SK-N-SH treated with all-trans-retinoic acid at 6 μM for 48 hours (cell line): ENCODE measurements at regions not wholly inside any gene's neighbourhood (a gene's known extent, or its start where the extent isn't known, plus 50 kb on each side); places are given as distances from the start of the nearest gene placed in this dataset.

ENCODE experiments used
- ATAC-seq: fragments of 200-7000 bp; cut with Tn5 transposase; 3 replicates; pipeline ENCODE4 v1.9.1; 2020; ENCODE audit warnings: mild to moderate bottlenecking, moderate library complexity
- ARNTL ChIP-seq: fragments of 450-650 bp; formaldehyde crosslinking; IDR thresholded peaks from 2 replicates; pipeline ENCODE4 v1.5.0; 2020; ENCODE audit warnings: low read depth, mild to moderate bottlenecking, moderate library complexity, borderline replicate concordance
- BACH2 ChIP-seq: fragments of 250-450 bp; sonication (Bioruptor Pico); IDR thresholded peaks from 2 replicates; pipeline ENCODE4 v1.9.0; 2021; ENCODE audit warnings: mild to moderate bottlenecking, borderline replicate concordance
- CREB5 ChIP-seq: fragments of 250-450 bp; sonication (Bioruptor Pico); IDR thresholded peaks from 2 replicates; pipeline ENCODE4 v1.5.1; 2020; ENCODE audit warnings: low read depth, mild to moderate bottlenecking, moderate library complexity
- CSDC2 ChIP-seq: fragments of 250-450 bp; sonication (Bioruptor Pico); IDR thresholded peaks from 2 replicates; pipeline ENCODE4 v1.5.0; 2020; ENCODE audit warnings: mild to moderate bottlenecking, moderate library complexity
- CSRNP3 ChIP-seq: fragments of 250-450 bp; sonication (Bioruptor Pico); IDR thresholded peaks from 2 replicates; pipeline ENCODE4 v1.5.1; 2021; ENCODE audit warnings: mild to moderate bottlenecking, moderate library complexity
- ESRRG ChIP-seq: fragments of 250-450 bp; sonication (Bioruptor Pico); IDR thresholded peaks from 2 replicates; pipeline ENCODE4 v1.6.1; 2021; ENCODE audit warnings: mild to moderate bottlenecking
- GLIS3 ChIP-seq: fragments of 250-450 bp; sonication (Bioruptor Pico); IDR thresholded peaks from 2 replicates; pipeline ENCODE4 v1.5.0; 2020; ENCODE audit warnings: mild to moderate bottlenecking, moderate library complexity
- ISL1 ChIP-seq: fragments of 250-450 bp; sonication (Bioruptor Pico); IDR thresholded peaks from 2 replicates; pipeline ENCODE4 v2.1.2; 2022; ENCODE audit warnings: mild to moderate bottlenecking, moderate library complexity
- OSR1 ChIP-seq: fragments of 250-450 bp; sonication (Bioruptor Pico); IDR thresholded peaks from 2 replicates; pipeline ENCODE4 v1.8.0; 2022; ENCODE audit warnings: moderate library complexity, mild to moderate bottlenecking, inconsistent platforms
- PATZ1 ChIP-seq: fragments of 250-450 bp; sonication (Bioruptor Pico); IDR thresholded peaks from 2 replicates; pipeline ENCODE4 v1.8.0; 2020; ENCODE audit warnings: mild to moderate bottlenecking, moderate library complexity, borderline replicate concordance
- POU6F1 ChIP-seq: fragments of 250-450 bp; sonication (Bioruptor Pico); IDR thresholded peaks from 2 replicates; pipeline ENCODE4 v1.8.0; 2021; ENCODE audit warnings: low read depth, mild to moderate bottlenecking, moderate library complexity, borderline replicate concordance
- PPARA ChIP-seq: fragments of 250-450 bp; sonication (Bioruptor Pico); IDR thresholded peaks from 2 replicates; pipeline ENCODE4 v1.5.0; 2020; ENCODE audit warnings: mild to moderate bottlenecking, borderline replicate concordance
- RARB ChIP-seq: fragments of 250-450 bp; sonication (Bioruptor Pico); IDR thresholded peaks from 2 replicates; pipeline ENCODE4 v1.8.0; 2021; ENCODE audit warnings: mild to moderate bottlenecking, moderate library complexity
- SNAI2 ChIP-seq: fragments of 250-450 bp; sonication (Bioruptor Pico); IDR thresholded peaks from 2 replicates; pipeline ENCODE4 v1.5.0; 2020; ENCODE audit warnings: mild to moderate bottlenecking, moderate library complexity
- TCF4 ChIP-seq: fragments of 250-450 bp; sonication (Bioruptor Pico); IDR thresholded peaks from 2 replicates; pipeline ENCODE4 v1.8.0; 2021; ENCODE audit warnings: mild to moderate bottlenecking, moderate library complexity, borderline replicate concordance
- TOX ChIP-seq: fragments of 250-450 bp; sonication (Bioruptor Pico); IDR thresholded peaks from 2 replicates; pipeline ENCODE4 v1.8.0; 2021; ENCODE audit warnings: mild to moderate bottlenecking, moderate library complexity, borderline replicate concordance
- TSHZ2 ChIP-seq: fragments of 250-450 bp; sonication (Bioruptor Pico); IDR thresholded peaks from 2 replicates; pipeline ENCODE4 v1.5.0; 2020; ENCODE audit warnings: mild to moderate bottlenecking, moderate library complexity
- ZC3H10 ChIP-seq: fragments of 250-450 bp; sonication (Bioruptor Pico); IDR thresholded peaks from 2 replicates; pipeline ENCODE4 v1.5.1; 2021; ENCODE audit warnings: mild to moderate bottlenecking, moderate library complexity
- ZFP3 ChIP-seq: fragments of 250-450 bp; sonication (Bioruptor Pico); IDR thresholded peaks from 2 replicates; pipeline ENCODE4 v1.5.0; 2020; ENCODE audit warnings: mild to moderate bottlenecking, moderate library complexity
- ZNF565 ChIP-seq: fragments of 450-650 bp; formaldehyde crosslinking; conservative IDR thresholded peaks from 2 replicates; pipeline ENCODE4 v1.5.0; 2020; ENCODE audit warnings: low read depth, mild to moderate bottlenecking, moderate library complexity
- ZNF70 ChIP-seq: fragments of 450-650 bp; formaldehyde crosslinking; IDR thresholded peaks from 2 replicates; pipeline ENCODE4 v1.5.0; 2020; ENCODE audit warnings: mild to moderate bottlenecking, moderate library complexity
- ZNF8 ChIP-seq: fragments of 450-650 bp; formaldehyde crosslinking; IDR thresholded peaks from 2 replicates; pipeline ENCODE4 v1.5.0; 2020; ENCODE audit warnings: mild to moderate bottlenecking, moderate library complexity

- TF ChIP-seq GLIS3 (CRISPR knock-in tag) (no peak), BACH2 (CRISPR knock-in tag) (no peak), PATZ1 (CRISPR knock-in tag) (no peak), TSHZ2 (no peak), CSRNP3 (CRISPR knock-in tag) (no peak), TCF4 (CRISPR knock-in tag) (no peak), POU6F1 (CRISPR knock-in tag) (no peak), OSR1 (CRISPR knock-in tag) (no peak), ISL1 (CRISPR knock-in tag) (no peak), SNAI2 (CRISPR knock-in tag) (no peak), RARB (CRISPR knock-in tag) (no peak), CREB5 (CRISPR knock-in tag) (no peak), ZNF565 (CRISPR knock-in tag) (no peak), ZC3H10 (CRISPR knock-in tag) (no peak), ESRRG (CRISPR knock-in tag) (no peak), TOX (no peak)
Measured at GRCh38 chr10:131820626-131821025, 80.2 kb upstream of the PPP2R2D start.

GRCh38 chr10:131821378-131822012 is 79.3 kb upstream of the PPP2R2D start:
- TF ChIP-seq CSDC2 (no peak), ZNF565 (CRISPR knock-in tag) (no peak), ZNF70 (CRISPR knock-in tag) (no peak), ISL1 (CRISPR knock-in tag) (no peak), PPARA (CRISPR knock-in tag) (no peak), POU6F1 (CRISPR knock-in tag) (no peak), OSR1 (CRISPR knock-in tag) (no peak), CREB5 (CRISPR knock-in tag) (no peak), RARB (CRISPR knock-in tag) (no peak), PATZ1 (CRISPR knock-in tag) (no peak), ZC3H10 (CRISPR knock-in tag) (no peak), ZNF8 (CRISPR knock-in tag) (no peak), ARNTL (CRISPR knock-in tag) (no peak), ZFP3 (CRISPR knock-in tag) (no peak), CSRNP3 (CRISPR knock-in tag) (no peak), TCF4 (CRISPR knock-in tag) (no peak)

More at GRCh38 chr10:131820626-131821025, 80.2 kb upstream of the PPP2R2D start:
- ATAC-seq: no peak

More at GRCh38 chr10:131821378-131822012, 79.3 kb upstream of the PPP2R2D start:
- ATAC-seq: no peak
